GM23248 (cell line): ENCODE measurements at regions not wholly inside any gene's neighbourhood (a gene's known extent, or its start where the extent isn't known, plus 50 kb on each side); places are given as distances from the start of the nearest gene placed in this dataset.

Experiments used
- EZH2 ChIP-seq: fragments of 200-600 bp; sonication (generic); IDR thresholded peaks from 2 replicates; pipeline ENCODE4 v1.6.1; 2018; ENCODE audit warnings: antibody characterized with exemption, mild to moderate bottlenecking; ENCODE audit not compliant: insufficient read depth, poor library complexity, severe bottlenecking
- EZH2phosphoT487 ChIP-seq: fragments of 200-600 bp; sonication (generic); IDR thresholded peaks from 2 replicates; pipeline ENCODE4 v1.6.1; 2018; ENCODE audit warnings: antibody characterized with exemption, moderate library complexity, mild to moderate bottlenecking, low read depth; ENCODE audit not compliant: insufficient read depth

GRCh38 chr16:72234387-72234786, 62.4 kb upstream of the PMFBP1 start:
- TF ChIP-seq EZH2 (no peak), EZH2phosphoT487 (no peak)
